ENCODE measurements at regions not wholly inside any gene's neighbourhood (a gene's known extent, or its start where the extent isn't known, plus 50 kb on each side); places are given as distances from the start of the nearest gene placed in this dataset.

- TF ChIP-seq PRDM6 (tag by site-specific recombination; IDR thresholded peaks at IDR 0.05) = no peak
- TF ChIP-seq ZSCAN18 (tag by site-specific recombination; IDR thresholded peaks at IDR 0.05) = no peak
- TF ChIP-seq ZNF37A (tag by site-specific recombination; IDR thresholded peaks at IDR 0.05) = no peak
- CTCF ChIA-PET = no interaction called here
- POLR2A ChIA-PET = no interaction called here
- Histone ChIP-seq H3K9me3 (ENCODE audit: control insufficient read depth, insufficient read depth, low read depth, low read length) (no peaks in the 10 kb centered on the region), H3K4me3 (ENCODE audit: low read depth, low read length) (no peak overlapping the region), H3K36me3 (ENCODE audit: control insufficient read depth in 2 of 2, insufficient read depth in 1 of 2, low read length in 2 of 2) (no peaks in the 10 kb centered on the region), H3K4me1 (ENCODE audit: control insufficient read depth, insufficient read depth, low read length) (no peaks in the 10 kb centered on the region), H3K27ac (ENCODE audit: extremely low read depth, low read depth, low read length) (no peak overlapping the region)
Measured at GRCh38 chr4:36852856-36853255, 391.7 kb upstream of the NWD2 start.

- Histone ChIP-seq H3K4me3 (ENCODE audit: low read depth, low read length) (no peak overlapping the region), H3K9me3 (ENCODE audit: control insufficient read depth, insufficient read depth, low read depth, low read length) (no peaks in the 10 kb centered on the region), H3K36me3 (ENCODE audit: control insufficient read depth in 2 of 2, insufficient read depth in 1 of 2, low read length in 2 of 2) (no peaks in the 10 kb centered on the region), H3K4me1 (ENCODE audit: control insufficient read depth, insufficient read depth, low read length) (no peaks in the 10 kb centered on the region), H3K27ac (ENCODE audit: extremely low read depth, low read depth, low read length) (no peak overlapping the region)
- TF ChIP-seq MZF1 (tag by site-specific recombination; IDR thresholded peaks at IDR 0.05; ENCODE audit: borderline replicate concordance) = no peak
- no peak for TF ChIP-seq ZSCAN16 (tag by site-specific recombination; IDR thresholded peaks at IDR 0.05)
- TF ChIP-seq PRDM10 (tag by site-specific recombination; IDR thresholded peaks at IDR 0.05) = no peak
- ChIA-PET CTCF (no interaction called here), POLR2A (no interaction called here)
Measured at GRCh38 chr4:36854554-36854953, 390.0 kb upstream of the NWD2 start.

GRCh38 chr4:36863601-36864000 lies 380.9 kb upstream of the NWD2 start:
- ChIA-PET POLR2A (no interaction called here), CTCF (no interaction called here)
- H3K4me1 ChIP-seq (ENCODE audit: control insufficient read depth, insufficient read depth, low read length) = no peaks in the 10 kb centered on the region
- H3K9me3 ChIP-seq (ENCODE audit: control insufficient read depth, insufficient read depth, low read depth, low read length) = no peaks in the 10 kb centered on the region
- no peaks in the 10 kb centered on the region for H3K36me3 ChIP-seq (ENCODE audit: control insufficient read depth in 2 of 2, insufficient read depth in 1 of 2, low read length in 2 of 2)
- H3K27ac ChIP-seq (ENCODE audit: extremely low read depth, low read depth, low read length) = no peak overlapping the region
- H3K4me3 ChIP-seq (ENCODE audit: low read depth, low read length) = no peak overlapping the region
- no peak for TF ChIP-seq ZNF510 (tag by site-specific recombination; IDR thresholded peaks at IDR 0.05; ENCODE audit: insufficient replicate concordance)
- no peak for TF ChIP-seq ZNF600 (tag by site-specific recombination; IDR thresholded peaks at IDR 0.05)
- no peak for TF ChIP-seq ZNF132 (tag by site-specific recombination; IDR thresholded peaks at IDR 0.05; ENCODE audit: borderline replicate concordance)
- no peak for TF ChIP-seq ZNF791 (tag by site-specific recombination; IDR thresholded peaks at IDR 0.05)
- TF ChIP-seq ZNF16 (tag by site-specific recombination; IDR thresholded peaks at IDR 0.05; ENCODE audit: low read depth) = no peak
- TF ChIP-seq ZNF670 (tag by site-specific recombination; IDR thresholded peaks at IDR 0.05; ENCODE audit: low read depth) = no peak
- TF ChIP-seq ZNF843 (tag by site-specific recombination; IDR thresholded peaks at IDR 0.05) = no peak
- TF ChIP-seq ZNF202 (tag by site-specific recombination; IDR thresholded peaks at IDR 0.05; ENCODE audit: borderline replicate concordance) = no peak
- TF ChIP-seq AEBP2 (tag by site-specific recombination; IDR thresholded peaks at IDR 0.05; ENCODE audit: borderline replicate concordance) = no peak
- TF ChIP-seq SP2 (tag by site-specific recombination; IDR thresholded peaks at IDR 0.05) = no peak
- TF ChIP-seq PRDM2 (tag by site-specific recombination; IDR thresholded peaks at IDR 0.05; ENCODE audit: borderline replicate concordance) = no peak
- no peak for TF ChIP-seq HOXA7 (CRISPR knock-in tag; IDR thresholded peaks at IDR 0.05; ENCODE audit: borderline replicate concordance)

Measured in HEK293 (cell line).